Panc1 (cell line): ENCODE measurements at regions not wholly inside any gene's neighbourhood (a gene's known extent, or its start where the extent isn't known, plus 50 kb on each side); places are given as distances from the start of the nearest gene placed in this dataset.

Source experiments
- ATAC-seq: fragments of 200-7000 bp; cut with Tn5 transposase; 2 replicates; pipeline ENCODE4 v1.9.1; 2020; ENCODE audit warnings: mild to moderate bottlenecking, moderate library complexity
- BruUV-seq: library from RNA; stranded (reverse); fragments of 400-500 nt; replicated peaks from 2 replicates; lab custom pipeline; 2021; lab: Mats Ljungman, UMichigan
- CTCF ChIA-PET: fragments of 300-600 bp; sonication (Branson Sonifier 250); formaldehyde crosslinking; loops from one replicate; lab custom pipeline; 2022; ENCODE audit warnings: antibody characterized with exemption; lab: Charles Lee
- POLR2A ChIA-PET: fragments of 300-600 bp; sonication (Branson Sonifier 250); formaldehyde crosslinking; loops from one replicate; lab custom pipeline; 2022; ENCODE audit warnings: antibody characterized with exemption; lab: Charles Lee
- DNase-seq: peaks from one replicate; pipeline ENCODE4 v3.0.0-alpha.2; 2010; ENCODE audit warnings: low read depth, low spot score
- H3K27ac ChIP-seq: 2 replicates; pipeline ENCODE4 v1.5.1; 2011; ENCODE audit warnings: mild to moderate bottlenecking, low read length, inconsistent platforms
- H3K27me3 ChIP-seq: fragments of 200-500 bp; sonication (Bioruptor generic); 2 replicates; pipeline ENCODE4 v1.6.0; 2014; ENCODE audit warnings: low read length, inconsistent platforms; ENCODE audit not compliant: control insufficient read depth, insufficient read depth
- H3K36me3 ChIP-seq: fragments of 200-500 bp; sonication (Bioruptor generic); 2 replicates; pipeline ENCODE4 v1.5.1; 2014; ENCODE audit warnings: inconsistent platforms, mild to moderate bottlenecking, low read length, moderate library complexity; ENCODE audit not compliant: control insufficient read depth, insufficient read depth
- H3K4me1 ChIP-seq: 2 replicates; pipeline ENCODE4 v1.5.1; 2011; ENCODE audit warnings: inconsistent platforms, mild to moderate bottlenecking, low read length, moderate library complexity; ENCODE audit not compliant: control insufficient read depth, insufficient read depth
- H3K4me3 ChIP-seq, 2 experiments: 2 replicates each; pipeline ENCODE4 v1.5.1; 2011 to 2012; ENCODE audit warnings: low read depth in 2 of 2, low read length in 2 of 2, mild to moderate bottlenecking in 2 of 2, inconsistent platforms in 1 of 2, moderate library complexity in 1 of 2
- H3K9me3 ChIP-seq: fragments of 200-500 bp; sonication (Bioruptor generic); 2 replicates; pipeline ENCODE4 v1.5.1; 2014; ENCODE audit warnings: low read depth, mild to moderate bottlenecking, inconsistent platforms, low read length, moderate library complexity; ENCODE audit not compliant: control insufficient read depth, insufficient read depth
- CTCF ChIP-seq: fragments of 450-650 bp; IDR thresholded peaks from 2 replicates; pipeline ENCODE4 v1.5.1; 2017; ENCODE audit warnings: mild to moderate bottlenecking
- POLR2AphosphoS5 ChIP-seq: IDR thresholded peaks from 2 replicates; pipeline ENCODE4 v1.6.1; 2012; ENCODE audit warnings: mild to moderate bottlenecking, low read depth, low read length, moderate library complexity
- REST ChIP-seq, 2 experiments: IDR thresholded peaks; 2 replicates each; pipeline ENCODE4 v1.6.1; 2011 to 2012; ENCODE audit warnings: low read depth in 2 of 2, control low read depth in 1 of 2, low read length in 1 of 2, mild to moderate bottlenecking in 1 of 2, moderate library complexity in 1 of 2; ENCODE audit not compliant: insufficient read depth in 1 of 2
- SIN3A ChIP-seq: IDR thresholded peaks from 2 replicates; pipeline ENCODE4 v1.6.1; 2012; ENCODE audit warnings: low read depth, mild to moderate bottlenecking, low read length, moderate library complexity, borderline replicate concordance; ENCODE audit not compliant: insufficient read depth
- TCF7L2 ChIP-seq: IDR thresholded peaks from 2 replicates; pipeline ENCODE4 v1.6.1; 2011; ENCODE audit warnings: mild to moderate bottlenecking, low read depth, low read length, inconsistent platforms
- in situ Hi-C: cut with HindIII; loops from 2 replicates; pipeline ENCODE4 v1.10.0; 2016; ENCODE audit warnings: low sequenced_read_pairs, low pct_unique_long_range_greater_than_20kb
- intact Hi-C: fragments of 100-400 bp; cut with micrococcal nuclease; formaldehyde crosslinking; loops from one replicate; pipeline ENCODE4 v1.10.0; 2022; ENCODE audit not compliant: unreplicated experiment

- DNase-seq (no peak), ATAC-seq (peak; percentile 41)
- no TSS peak for BruUV-seq
- H3K27ac ChIP-seq: no peak overlapping the region
- H3K27me3 ChIP-seq: no peaks in the 10 kb centered on the region
- no peak for TF ChIP-seq TCF7L2
- TF ChIP-seq POLR2AphosphoS5: no peak
- TF ChIP-seq CTCF: no peak
- no peaks in the 10 kb centered on the region for H3K9me3 ChIP-seq
- POLR2A ChIA-PET: no interaction called here
- CTCF ChIA-PET: interaction anchor here (0.5 kb wide), 1 partner anchor 867 kb away, joined by 4 read pairs; no protein-coding TSS in a partner anchor
- H3K4me3 ChIP-seq: no peak overlapping the region
- intact Hi-C loops (no loop called here), in situ Hi-C loops (no loop called here)
- H3K4me1 ChIP-seq: peaks cover 8% of the 10 kb centered on the region; the same call in 1 of the 2 replicates
- no peaks in the 10 kb centered on the region for H3K36me3 ChIP-seq
Measured at GRCh38 chr10:125264757-125265578, 104.6 kb upstream of the CTBP2 start.

- POLR2A ChIA-PET: no interaction called here
- H3K36me3 ChIP-seq: no peaks in the 10 kb centered on the region
- no peaks in the 10 kb centered on the region for H3K9me3 ChIP-seq
- TF ChIP-seq SIN3A: no peak
- TF ChIP-seq TCF7L2: no peak
- no peak for TF ChIP-seq REST (IDR thresholded peaks at IDR 0.05; ENCODE audit: insufficient read depth in 1 of 2, low read depth in 2 of 2, low read length in 1 of 2)
- TF ChIP-seq CTCF: no peak
- TF ChIP-seq POLR2AphosphoS5: no peak
- no peak overlapping the region for H3K4me3 ChIP-seq
- BruUV-seq: no TSS peak
- H3K27me3 ChIP-seq: no peaks in the 10 kb centered on the region
- no peak for DNase-seq
- CTCF ChIA-PET: no interaction called here
- intact Hi-C loops (no loop called here), in situ Hi-C loops (no loop called here)
- H3K27ac ChIP-seq: no peak overlapping the region
- peak; percentile 35; the same call in 1 of the 2 replicates for ATAC-seq
- H3K4me1 ChIP-seq: peaks cover 8% of the 10 kb centered on the region; the same call in 1 of the 2 replicates
Measured at GRCh38 chr10:125264091-125264490, 103.7 kb upstream of the CTBP2 start.
